Endodermal cell (in vitro differentiated cells): ENCODE measurements at regions not wholly inside any gene's neighbourhood (a gene's known extent, or its start where the extent isn't known, plus 50 kb on each side); places are given as distances from the start of the nearest gene placed in this dataset.

Experiments used
- DNase-seq: peaks from one replicate; pipeline ENCODE4 v3.0.0-alpha.2; 2017
- H3K27ac ChIP-seq: 2 replicates; pipeline ENCODE4 v1.5.1; 2013; ENCODE audit warnings: mild to moderate bottlenecking, low read depth, low read length, moderate library complexity
- H3K27me3 ChIP-seq: 2 replicates; pipeline ENCODE4 v1.6.1; 2013; ENCODE audit warnings: mild to moderate bottlenecking, low read length, moderate library complexity; ENCODE audit not compliant: insufficient read depth, control insufficient read depth, poor library complexity, severe bottlenecking
- H3K36me3 ChIP-seq: 2 replicates; pipeline ENCODE4 v1.7.0; 2013; ENCODE audit warnings: mild to moderate bottlenecking, low read length, moderate library complexity; ENCODE audit not compliant: control insufficient read depth, insufficient read depth
- H3K4me1 ChIP-seq: one replicate; pipeline ENCODE4 v1.7.0; 2013; ENCODE audit warnings: low read length; ENCODE audit not compliant: control insufficient read depth, insufficient read depth
- H3K4me3 ChIP-seq: 2 replicates; pipeline ENCODE4 v1.5.1; 2013; ENCODE audit warnings: mild to moderate bottlenecking, low read length, moderate library complexity
- H3K9ac ChIP-seq: 2 replicates; pipeline ENCODE4 v1.6.1; 2013; ENCODE audit warnings: mild to moderate bottlenecking, low read length, moderate library complexity; ENCODE audit not compliant: poor library complexity, severe bottlenecking; ENCODE audit errors: extremely low read depth
- H3K9me3 ChIP-seq: 2 replicates; pipeline ENCODE4 v1.6.1; 2013; ENCODE audit warnings: mild to moderate bottlenecking, low read length, moderate library complexity; ENCODE audit not compliant: control insufficient read depth
- H3K27ac Mint-ChIP-seq: 2 replicates; pipeline ENCODE4 v1.8.0; 2020; ENCODE audit warnings: mixed read lengths
- H3K27me3 Mint-ChIP-seq: 2 replicates; pipeline ENCODE4 v1.8.0; 2021; ENCODE audit warnings: mild to moderate bottlenecking, mixed read lengths; ENCODE audit not compliant: insufficient read depth
- H3K36me3 Mint-ChIP-seq: 2 replicates; pipeline ENCODE4 v1.8.0; 2020; ENCODE audit warnings: low read depth, mixed read lengths
- H3K4me1 Mint-ChIP-seq: 2 replicates; pipeline ENCODE4 v1.8.0; 2020; ENCODE audit warnings: mixed read lengths
- H3K4me3 Mint-ChIP-seq: 2 replicates; pipeline ENCODE4 v1.8.0; 2020; ENCODE audit warnings: mild to moderate bottlenecking, moderate library complexity, mixed read lengths
- H3K9me3 Mint-ChIP-seq: 2 replicates; pipeline ENCODE4 v1.8.0; 2020; ENCODE audit warnings: mild to moderate bottlenecking, mixed read lengths
- CTCF ChIP-seq: fragments of 200-600 bp; sonication (generic); conservative IDR thresholded peaks from 2 replicates; pipeline ENCODE4 v1.5.0; 2021; ENCODE audit warnings: antibody characterized with exemption, mild to moderate bottlenecking
- WGBS, 2 experiments: methylation state at CpG; one replicate each; pipeline versions ENCODE4 v1.1.5 to v1.1.7; 2013; ENCODE audit warnings: missing lambda C conversion rate in 2 of 2, mixed read lengths in 1 of 2; ENCODE audit not compliant: insufficient coverage in 1 of 2, insufficient read length in 1 of 2; 5-methylcytosine and 5-hydroxymethylcytosine counted together

DNA sequence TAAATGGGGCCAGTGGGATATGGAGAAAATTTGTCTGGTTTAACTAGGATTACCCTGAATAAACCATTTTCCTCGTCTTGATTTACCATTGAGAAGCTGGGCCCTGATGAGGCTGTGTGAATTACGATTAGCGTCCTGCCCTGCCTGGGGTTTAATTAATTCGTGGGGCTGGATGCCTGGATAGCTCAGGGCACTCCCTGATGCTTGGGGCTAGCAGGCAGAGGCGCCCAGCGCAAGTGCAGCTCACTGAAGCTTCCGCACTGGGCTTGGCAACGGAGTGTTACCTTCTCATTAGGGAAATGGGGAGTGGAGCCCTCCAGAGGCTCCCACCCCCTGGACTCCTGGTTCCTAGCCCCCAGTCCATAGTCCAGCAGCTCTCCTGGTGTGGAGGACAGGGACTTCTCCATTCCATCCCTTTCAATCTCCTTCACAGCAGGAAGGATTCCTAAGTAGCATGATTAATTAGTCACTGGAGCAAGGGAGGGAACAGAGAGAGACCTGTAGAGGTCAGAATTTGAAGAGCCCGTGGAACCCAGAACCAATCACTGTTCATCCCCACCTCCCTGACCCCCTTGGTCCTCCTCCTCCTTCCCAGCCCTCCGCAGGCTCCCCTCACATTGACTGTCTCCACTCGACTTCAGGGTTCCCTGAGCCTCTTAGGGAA lies 107.2 kb downstream of the UQCRFS1 start:
- peaks cover 1% of the 10 kb centered on the region for H3K9me3 Mint-ChIP-seq
- no peak overlapping the region for H3K4me3 Mint-ChIP-seq
- no peak overlapping the region for H3K27ac Mint-ChIP-seq
- Histone ChIP-seq H3K4me1 (no peaks in the 10 kb centered on the region), H3K9ac (no peak overlapping the region), H3K9me3 (no peaks in the 10 kb centered on the region), H3K27ac (no peak overlapping the region), H3K36me3 (no peaks in the 10 kb centered on the region), H3K4me3 (no peak overlapping the region), H3K27me3 (peaks cover 13% of the 10 kb centered on the region)
- H3K4me1 Mint-ChIP-seq = peaks cover 4% of the 10 kb centered on the region
- no peak for DNase-seq
- WGBS, 2 experiments = 76 to 84% methylated on average over 4 to 11 of the region's 11 CpGs
- TF ChIP-seq CTCF = no peak
- peaks cover 15% of the 10 kb centered on the region for H3K27me3 Mint-ChIP-seq
- no peaks in the 10 kb centered on the region for H3K36me3 Mint-ChIP-seq

DNA sequence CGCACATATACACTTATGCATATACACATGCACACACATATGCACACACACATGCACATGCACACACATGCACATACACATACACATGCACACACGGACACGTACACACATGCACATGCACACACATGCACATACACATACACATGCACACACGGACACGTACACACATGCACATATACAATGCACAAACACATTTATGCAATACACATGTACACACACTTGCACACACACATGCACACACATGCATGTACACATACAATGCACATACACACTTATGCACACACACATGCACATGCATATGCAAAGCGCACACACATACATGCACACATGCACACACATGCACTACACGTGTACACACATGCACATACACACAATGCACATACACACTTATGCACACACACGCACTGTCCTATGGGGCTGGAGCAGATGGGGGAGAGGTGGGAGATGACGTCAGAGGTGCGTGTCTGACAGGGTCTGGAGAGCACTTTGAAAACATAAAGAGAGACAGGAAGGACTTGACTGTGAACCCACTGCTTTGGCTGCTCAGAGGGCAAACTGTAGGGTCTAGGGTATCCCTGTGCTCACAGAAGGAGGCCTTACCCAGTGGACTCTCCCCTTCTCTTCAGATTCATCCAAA lies 108.2 kb downstream of the UQCRFS1 start:
- no peak overlapping the region for H3K4me3 Mint-ChIP-seq
- no peak overlapping the region for H3K9ac ChIP-seq
- peaks cover 11% of the 10 kb centered on the region for H3K9me3 Mint-ChIP-seq
- H3K27me3 Mint-ChIP-seq = peaks cover 15% of the 10 kb centered on the region
- WGBS, 2 experiments = 83 to 90% methylated on average over 4 to 10 of the region's 10 CpGs
- H3K27ac ChIP-seq = no peak overlapping the region
- DNase-seq = no peak
- peaks cover 4% of the 10 kb centered on the region for H3K4me1 Mint-ChIP-seq
- H3K4me3 ChIP-seq = no peak overlapping the region
- no peaks in the 10 kb centered on the region for H3K4me1 ChIP-seq
- TF ChIP-seq CTCF = no peak
- H3K27ac Mint-ChIP-seq = no peak overlapping the region
- no peaks in the 10 kb centered on the region for H3K36me3 ChIP-seq
- H3K36me3 Mint-ChIP-seq = no peaks in the 10 kb centered on the region
- H3K9me3 ChIP-seq = no peaks in the 10 kb centered on the region
- peaks cover 8% of the 10 kb centered on the region for H3K27me3 ChIP-seq

DNA sequence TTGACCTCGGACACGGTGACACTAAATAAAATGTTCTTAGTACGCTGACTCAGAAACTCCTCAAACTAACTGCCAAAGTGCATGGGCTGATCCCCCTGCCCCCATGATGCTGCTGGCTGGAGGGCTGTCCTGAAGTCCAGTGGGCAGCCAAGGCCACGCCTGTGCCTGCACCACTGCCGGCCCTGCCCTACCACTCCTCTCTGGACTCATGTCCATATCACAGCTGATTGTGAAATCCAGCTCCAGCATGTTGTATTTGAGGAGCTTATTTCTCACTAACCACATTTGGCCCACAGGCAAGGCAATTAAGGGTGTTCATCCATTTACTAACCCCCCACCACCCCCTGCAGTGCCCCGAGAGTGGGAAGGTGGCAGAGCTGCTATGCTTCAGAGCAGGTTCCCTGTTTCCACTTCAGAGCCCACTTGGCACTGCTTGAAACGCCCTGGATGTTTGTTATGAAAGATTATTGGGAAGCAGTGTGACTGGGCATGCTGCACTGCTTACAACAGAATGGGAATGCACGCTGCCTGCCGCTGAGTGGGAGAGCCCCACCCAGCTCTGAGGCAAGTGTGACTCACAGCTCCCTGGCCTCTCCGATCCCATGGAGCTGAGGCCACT lies 114.0 kb downstream of the UQCRFS1 start:
- H3K27ac Mint-ChIP-seq = no peak overlapping the region
- WGBS, 2 experiments = 83 to 86% methylated on average over 6 to 10 of the region's 10 CpGs
- peaks cover 14% of the 10 kb centered on the region for H3K9me3 Mint-ChIP-seq
- H3K4me3 Mint-ChIP-seq = no peak overlapping the region
- H3K36me3 ChIP-seq = no peaks in the 10 kb centered on the region
- no peaks in the 10 kb centered on the region for H3K36me3 Mint-ChIP-seq
- H3K9ac ChIP-seq = no peak overlapping the region
- H3K27me3 ChIP-seq = peaks cover 5% of the 10 kb centered on the region
- no peak overlapping the region for H3K27ac ChIP-seq
- H3K27me3 Mint-ChIP-seq = peaks cover 23% of the 10 kb centered on the region
- no peaks in the 10 kb centered on the region for H3K9me3 ChIP-seq
- H3K4me1 ChIP-seq = peaks cover 4% of the 10 kb centered on the region
- DNase-seq = no peak
- no peak for TF ChIP-seq CTCF
- H3K4me3 ChIP-seq = no peak overlapping the region
- no peaks in the 10 kb centered on the region for H3K4me1 Mint-ChIP-seq
